IMR-90 (cell line): ENCODE measurements at regions not wholly inside any gene's neighbourhood (a gene's known extent, or its start where the extent isn't known, plus 50 kb on each side); places are given as distances from the start of the nearest gene placed in this dataset.

ENCODE experiments used
- ATAC-seq: fragments of 200-7000 bp; cut with Tn5 transposase; 2 replicates; pipeline ENCODE4 v1.9.1; 2020; ENCODE audit warnings: low read depth, mild to moderate bottlenecking, moderate library complexity
- BruUV-seq: library from RNA; stranded (reverse); fragments of 400-500 nt; replicated peaks from 2 replicates; lab custom pipeline; 2021; lab: Mats Ljungman, UMichigan
- CTCF ChIA-PET: fragments of 300-600 bp; formaldehyde crosslinking; extraction: SDS; loops from one replicate; lab custom pipeline; 2021; ENCODE audit warnings: antibody characterized with exemption; lab: Yijun Ruan, JAX
- POLR2A ChIA-PET: fragments of 300-600 bp; sonication (Branson Sonifier 250); formaldehyde crosslinking; loops from one replicate; lab custom pipeline; 2022; ENCODE audit warnings: antibody characterized with exemption; ENCODE audit not compliant: unreplicated experiment; lab: Charles Lee
- DNase-seq: peaks from one replicate; pipeline ENCODE4 v3.0.0; 2013
- H2AFZ ChIP-seq: replicated peaks from 2 replicates; pipeline ENCODE3; 2013; ENCODE audit warnings: low read length, mild to moderate bottlenecking; ENCODE audit not compliant: poor library complexity
- H2AK5ac ChIP-seq: 2 replicates; pipeline ENCODE4 v1.6.1; 2013; ENCODE audit warnings: low read depth, low read length, inconsistent platforms
- H2AK9ac ChIP-seq: replicated peaks from 2 replicates; pipeline ENCODE3; 2013; ENCODE audit warnings: mild to moderate bottlenecking, low read depth, low read length, moderate library complexity; ENCODE audit not compliant: poor library complexity
- H2BK120ac ChIP-seq: 2 replicates; pipeline ENCODE4 v1.6.1; 2013; ENCODE audit warnings: low read depth, low read length, inconsistent platforms
- H2BK15ac ChIP-seq: 3 replicates; pipeline ENCODE4 v1.6.1; 2013; ENCODE audit warnings: low read depth, low read length, inconsistent platforms
- H2BK20ac ChIP-seq: 2 replicates; pipeline ENCODE4 v1.6.1; 2013; ENCODE audit warnings: low read depth, mild to moderate bottlenecking, inconsistent platforms, low read length, moderate library complexity
- H2BK5ac ChIP-seq: 2 replicates; pipeline ENCODE4 v1.6.1; 2013; ENCODE audit warnings: mild to moderate bottlenecking, low read depth, low read length, inconsistent platforms; ENCODE audit not compliant: poor library complexity, severe bottlenecking
- H3K14ac ChIP-seq: replicated peaks from 2 replicates; pipeline ENCODE4 v1.6.1; 2013; ENCODE audit warnings: low read depth, low read length, inconsistent platforms
- H3K18ac ChIP-seq: 2 replicates; pipeline ENCODE4 v1.6.1; 2013; ENCODE audit warnings: low read depth, low read length, control low read depth
- H3K23ac ChIP-seq: 2 replicates; pipeline ENCODE4 v1.6.1; 2013; ENCODE audit warnings: low read depth, low read length, inconsistent platforms
- H3K27ac ChIP-seq: 2 replicates; pipeline ENCODE4 v1.5.1; 2013; ENCODE audit warnings: mild to moderate bottlenecking, control low read depth, low read length; ENCODE audit not compliant: insufficient read depth
- H3K27me3 ChIP-seq: 2 replicates; pipeline ENCODE4 v1.6.1; 2013; ENCODE audit warnings: low read length; ENCODE audit not compliant: control insufficient read depth, insufficient read depth
- H3K36me3 ChIP-seq: 2 replicates; pipeline ENCODE4 v1.6.1; 2013; ENCODE audit warnings: low read length, mixed read lengths; ENCODE audit not compliant: control insufficient read depth, insufficient read depth
- H3K4ac ChIP-seq: 2 replicates; pipeline ENCODE4 v1.6.1; 2013; ENCODE audit warnings: low read depth, low read length, inconsistent platforms
- H3K4me1 ChIP-seq: 2 replicates; pipeline ENCODE4 v1.6.1; 2013; ENCODE audit warnings: low read length, mixed read lengths; ENCODE audit not compliant: control insufficient read depth, insufficient read depth
- H3K4me2 ChIP-seq: 2 replicates; pipeline ENCODE4 v1.6.1; 2013; ENCODE audit warnings: low read depth, mild to moderate bottlenecking, control low read depth, low read length, moderate library complexity
- H3K4me3 ChIP-seq: 2 replicates; pipeline ENCODE4 v1.5.1; 2013; ENCODE audit warnings: low read depth, mild to moderate bottlenecking, control low read depth, low read length, moderate library complexity; ENCODE audit not compliant: insufficient read depth
- H3K56ac ChIP-seq: 2 replicates; pipeline ENCODE4 v1.6.1; 2013; ENCODE audit warnings: low read length, inconsistent platforms; ENCODE audit not compliant: insufficient read depth; ENCODE audit errors: extremely low read depth
- H3K79me1 ChIP-seq, 2 experiments: 2 replicates each; pipeline ENCODE4 v1.6.1; 2013; ENCODE audit warnings: low read length in 2 of 2, inconsistent platforms in 1 of 2, low read depth in 1 of 2
- H3K9ac ChIP-seq: 2 replicates; pipeline ENCODE4 v1.6.1; 2013; ENCODE audit warnings: low read depth, low read length, control low read depth
- H3K9me1 ChIP-seq: 2 replicates; pipeline ENCODE4 v1.6.1; 2013; ENCODE audit warnings: low read length, inconsistent platforms; ENCODE audit not compliant: insufficient read depth
- H3K9me3 ChIP-seq: 2 replicates; pipeline ENCODE4 v1.6.1; 2013; ENCODE audit warnings: low read length; ENCODE audit not compliant: control insufficient read depth, insufficient read depth
- H4K20me1 ChIP-seq: 2 replicates; pipeline ENCODE4 v1.6.1; 2013; ENCODE audit warnings: low read length, inconsistent platforms; ENCODE audit not compliant: insufficient read depth
- H4K5ac ChIP-seq: 2 replicates; pipeline ENCODE4 v1.6.1; 2013; ENCODE audit warnings: mild to moderate bottlenecking, low read depth, low read length, control low read depth
- H4K8ac ChIP-seq, 2 experiments: 2 replicates each; pipeline ENCODE4 v1.6.1; 2013; ENCODE audit warnings: low read depth in 2 of 2, low read length in 2 of 2, control low read depth in 1 of 2, inconsistent platforms in 1 of 2
- H4K91ac ChIP-seq: 2 replicates; pipeline ENCODE4 v1.6.1; 2013; ENCODE audit warnings: low read depth, low read length, inconsistent platforms; ENCODE audit not compliant: insufficient read depth
- BHLHE40 ChIP-seq: fragments of 150-350 bp; IDR thresholded peaks from 2 replicates; pipeline ENCODE4 v1.6.1; 2016; ENCODE audit warnings: mild to moderate bottlenecking, low read depth, low read length
- CEBPB ChIP-seq: IDR thresholded peaks from 2 replicates; pipeline ENCODE4 v1.6.1; 2012; ENCODE audit warnings: low read depth, low read length, improper control_type of control experiment
- CHD1 ChIP-seq: IDR thresholded peaks from 2 replicates; pipeline ENCODE4 v1.6.1; 2012; ENCODE audit warnings: low read depth, low read length, improper control_type of control experiment
- CTCF ChIP-seq: conservative IDR thresholded peaks from 2 replicates; pipeline ENCODE4 v1.5.1; 2012; ENCODE audit warnings: mild to moderate bottlenecking, low read depth, low read length, improper control_type of control experiment
- MAFK ChIP-seq: IDR thresholded peaks from 2 replicates; pipeline ENCODE4 v1.6.1; 2012; ENCODE audit warnings: low read depth, low read length, improper control_type of control experiment
- MAZ ChIP-seq: IDR thresholded peaks from 2 replicates; pipeline ENCODE4 v1.6.1; 2012; ENCODE audit warnings: low read depth, mild to moderate bottlenecking, low read length, improper control_type of control experiment, moderate library complexity, borderline replicate concordance
- MXI1 ChIP-seq: IDR thresholded peaks from 2 replicates; pipeline ENCODE4 v1.6.1; 2012; ENCODE audit warnings: low read depth, mild to moderate bottlenecking, low read length, moderate library complexity, borderline replicate concordance
- POLR2A ChIP-seq: IDR thresholded peaks from 2 replicates; pipeline ENCODE4 v1.6.1; 2012; ENCODE audit warnings: mild to moderate bottlenecking, low read depth, low read length
- RAD21 ChIP-seq: IDR thresholded peaks from 2 replicates; pipeline ENCODE4 v1.6.1; 2012; ENCODE audit warnings: low read length, improper control_type of control experiment
- RCOR1 ChIP-seq: IDR thresholded peaks from 2 replicates; pipeline ENCODE4 v1.6.1; 2012; ENCODE audit warnings: mild to moderate bottlenecking, low read length, improper control_type of control experiment; ENCODE audit not compliant: insufficient replicate concordance
- RFX5 ChIP-seq: IDR thresholded peaks from 2 replicates; pipeline ENCODE4 v1.8.0; 2012; ENCODE audit warnings: low read depth, mild to moderate bottlenecking, low read length, moderate library complexity
- SMC3 ChIP-seq: fragments of 150-350 bp; IDR thresholded peaks from 2 replicates; pipeline ENCODE4 v1.6.1; 2016; ENCODE audit warnings: low read depth, mild to moderate bottlenecking, antibody characterized with exemption, low read length, moderate library complexity
- WGBS, 2 experiments: methylation state at CpG; one replicate each; pipeline versions ENCODE4 v1.1.5 to v1.1.7; 2013; ENCODE audit warnings: missing lambda C conversion rate in 2 of 2; ENCODE audit not compliant: insufficient read length in 1 of 2; ENCODE audit errors: extremely low coverage in 2 of 2; 5-methylcytosine and 5-hydroxymethylcytosine counted together
- dilution Hi-C: fragments of 300-500 bp; cut with HindIII; formaldehyde crosslinking; loops from one replicate; pipeline ENCODE4 v1.14.3; 2018; ENCODE audit warnings: low sequenced_read_pairs; ENCODE audit not compliant: unreplicated experiment
- in situ Hi-C: fragments of 300-500 bp; cut with MboI; formaldehyde crosslinking; loops from 3 replicates; pipeline ENCODE4 v1.14.3; 2019; ENCODE audit warnings: low sequenced_read_pairs, inconsistent platforms, mixed read lengths
- intact Hi-C: fragments of 100-400 bp; cut with micrococcal nuclease; formaldehyde crosslinking; loops from 2 replicates; pipeline ENCODE4 v1.10.0; 2022

GRCh38 chr1:168848051-168848450 lies 119.0 kb upstream of the DPT start:
- intact Hi-C loops, result no loop called here
- Histone ChIP-seq H3K27me3 (no peaks in the 10 kb centered on the region), H4K5ac (no peak overlapping the region), H3K4me3 (no peak overlapping the region), H2AFZ (no peak overlapping the region), H3K56ac (no peak overlapping the region), H2AK5ac (no peak overlapping the region), H2BK5ac (no peak overlapping the region), H2BK120ac (no peak overlapping the region), H3K36me3 (no peaks in the 10 kb centered on the region), H4K91ac (no peak overlapping the region), H3K14ac (no peak overlapping the region), H4K8ac (no peak overlapping the region), H2BK15ac (no peak overlapping the region), H3K18ac (no peak overlapping the region), H3K9me1 (no peaks in the 10 kb centered on the region), H4K20me1 (no peaks in the 10 kb centered on the region), H3K27ac (no peak overlapping the region), H3K79me1 (no peaks in the 10 kb centered on the region), H2BK20ac (no peak overlapping the region), H3K9ac (no peak overlapping the region), H3K9me3 (no peaks in the 10 kb centered on the region), H3K4me1 (no peaks in the 10 kb centered on the region), H2AK9ac (no peak overlapping the region), H3K4me2 (no peak overlapping the region), H3K4ac (no peak overlapping the region), H3K23ac (no peak overlapping the region)
- ChIA-PET CTCF (no interaction called here), POLR2A (no interaction called here)
- no peak for DNase-seq
- dilution Hi-C loops, result no loop called here
- ATAC-seq, result no peak
- TF ChIP-seq CTCF (no peak), MAZ (no peak), POLR2A (no peak), BHLHE40 (no peak), CEBPB (no peak), RFX5 (no peak), MXI1 (no peak), SMC3 (no peak), RCOR1 (no peak), CHD1 (no peak), RAD21 (no peak), MAFK (no peak)
- in situ Hi-C loops, result no loop called here
- no CpG with 5 or more reads among the region's 3 CpGs for WGBS, 2 experiments
- no TSS peak for BruUV-seq
